GM12891 (cell line): ENCODE measurements at regions not wholly inside any gene's neighbourhood (a gene's known extent, or its start where the extent isn't known, plus 50 kb on each side); places are given as distances from the start of the nearest gene placed in this dataset.

ENCODE experiments used
- POLR2A ChIP-seq: IDR thresholded peaks from 2 replicates; pipeline ENCODE4 v1.6.1; 2011; ENCODE audit warnings: low read depth, low read length, control low read depth
- POLR2AphosphoS5 ChIP-seq: IDR thresholded peaks from 2 replicates; pipeline ENCODE4 v1.6.1; 2011; ENCODE audit warnings: low read depth, low read length, control low read depth
- TAF1 ChIP-seq: IDR thresholded peaks from 2 replicates; pipeline ENCODE4 v1.6.1; 2011; ENCODE audit warnings: low read depth, low read length, control low read depth

- TF ChIP-seq POLR2A (no peak), POLR2AphosphoS5 (no peak), TAF1 (no peak)
These were observed 58.0 kb downstream of the CALML3 start for GRCh38 chr10:5582736-5583135.
